Mucosa of stomach (tissue), 1 donor: ENCODE measurements at regions not wholly inside any gene's neighbourhood (a gene's known extent, or its start where the extent isn't known, plus 50 kb on each side); places are given as distances from the start of the nearest gene placed in this dataset.

Experiments
- H3K27me3 ChIP-seq: one replicate; pipeline ENCODE4 v1.7.0; 2013; ENCODE audit warnings: mild to moderate bottlenecking, low read length; ENCODE audit not compliant: control insufficient read depth, insufficient read depth
- H3K36me3 ChIP-seq: one replicate; pipeline ENCODE4 v1.7.0; 2013; ENCODE audit warnings: low read length; ENCODE audit not compliant: control insufficient read depth, insufficient read depth
- H3K4me1 ChIP-seq: one replicate; pipeline ENCODE4 v1.7.0; 2013; ENCODE audit warnings: mild to moderate bottlenecking, low read length; ENCODE audit not compliant: control insufficient read depth, insufficient read depth
- H3K4me3 ChIP-seq: one replicate; pipeline ENCODE4 v1.7.0; 2013; ENCODE audit warnings: low read length
- H3K9ac ChIP-seq: one replicate; pipeline ENCODE4 v1.7.0; 2013; ENCODE audit warnings: mild to moderate bottlenecking, low read length, moderate library complexity
- H3K9me3 ChIP-seq: one replicate; pipeline ENCODE4 v1.7.0; 2013; ENCODE audit warnings: mild to moderate bottlenecking, low read length, moderate library complexity; ENCODE audit not compliant: control insufficient read depth
- donor health status: Pancreatic carcinoma.

DNA sequence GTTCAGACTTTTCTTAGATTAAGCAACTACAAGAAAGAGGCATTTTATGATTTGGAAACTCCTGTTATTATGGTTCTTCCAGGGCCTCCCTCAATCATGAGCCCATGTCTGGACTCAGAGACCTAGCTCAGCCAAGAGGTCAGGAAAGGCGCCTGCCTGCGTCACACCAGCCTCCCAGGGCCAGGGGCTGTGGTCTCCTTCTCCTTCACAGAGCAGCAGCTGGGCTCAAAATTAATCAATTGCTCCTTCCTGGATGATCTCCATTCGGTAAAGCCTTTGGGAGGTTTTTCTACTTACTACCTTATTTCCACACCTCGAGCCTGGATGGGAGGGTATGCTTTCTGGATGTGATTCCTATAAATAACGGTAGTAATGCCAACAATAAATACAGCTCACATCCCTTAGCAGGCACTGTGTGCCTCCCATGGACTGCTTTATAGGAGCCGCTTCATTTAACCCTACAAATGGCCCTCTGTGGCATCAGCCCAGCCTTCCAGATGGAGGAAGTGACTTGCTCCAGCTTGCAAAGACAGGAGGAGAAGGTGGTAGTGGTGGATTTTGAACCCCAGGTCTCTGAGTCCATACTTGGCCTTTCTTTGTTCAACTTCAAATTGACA lies 1445.6 kb downstream of the TBC1D22A start:
- Histone ChIP-seq H3K9ac (no peak overlapping the region), H3K4me3 (no peak overlapping the region), H3K4me1 (no peaks in the 10 kb centered on the region), H3K9me3 (no peaks in the 10 kb centered on the region), H3K27me3 (no peaks in the 10 kb centered on the region), H3K36me3 (no peaks in the 10 kb centered on the region)

GRCh38 chr22:48205790-48206189 lies 1443.3 kb downstream of the TBC1D22A start:
- Histone ChIP-seq H3K9me3 (no peaks in the 10 kb centered on the region), H3K27me3 (no peaks in the 10 kb centered on the region), H3K9ac (no peak overlapping the region), H3K4me1 (no peaks in the 10 kb centered on the region), H3K36me3 (no peaks in the 10 kb centered on the region), H3K4me3 (no peak overlapping the region)

DNA sequence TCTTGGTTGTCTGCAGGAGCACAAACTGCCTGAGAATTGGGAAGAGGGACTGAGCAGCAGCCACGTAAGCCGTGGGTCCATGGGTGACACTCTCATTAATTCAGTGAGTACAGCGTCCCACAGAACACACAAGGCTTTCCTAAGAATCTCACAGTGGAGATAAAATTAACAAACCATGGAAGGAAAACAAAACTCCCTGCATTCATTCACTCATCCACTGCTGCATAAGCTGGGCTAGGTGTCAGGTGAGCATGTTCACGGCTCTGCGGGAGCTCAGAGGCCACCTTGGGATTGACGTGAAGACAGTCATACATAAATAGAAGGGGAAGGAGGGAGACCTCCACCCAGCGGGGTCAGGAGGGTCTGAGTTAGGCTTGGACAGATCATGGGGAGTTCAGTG lies 1442.7 kb downstream of the TBC1D22A start:
- Histone ChIP-seq H3K36me3 (no peaks in the 10 kb centered on the region), H3K4me3 (no peak overlapping the region), H3K9ac (no peak overlapping the region), H3K27me3 (no peaks in the 10 kb centered on the region), H3K4me1 (no peaks in the 10 kb centered on the region), H3K9me3 (no peaks in the 10 kb centered on the region)

DNA sequence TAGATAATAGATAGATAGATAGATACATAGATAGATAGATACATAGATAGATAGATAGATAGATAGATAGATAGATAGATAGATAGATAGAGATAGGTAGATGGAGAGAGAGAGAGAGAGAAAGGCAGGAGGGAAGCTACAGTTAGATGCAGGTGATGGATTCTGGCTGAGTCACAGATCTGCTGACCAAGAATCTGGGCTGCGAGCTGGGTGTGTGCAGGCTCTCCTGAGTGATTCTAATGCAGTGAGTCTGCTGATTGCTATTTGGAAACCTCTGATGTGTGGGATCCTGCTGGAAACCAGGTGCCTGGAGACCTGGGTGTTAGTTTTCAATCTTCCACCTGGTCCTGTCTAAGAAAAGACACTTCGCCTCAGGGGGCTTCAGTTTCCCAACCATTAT lies 1441.8 kb downstream of the TBC1D22A start:
- Histone ChIP-seq H3K36me3 (no peaks in the 10 kb centered on the region), H3K4me3 (no peak overlapping the region), H3K9me3 (no peaks in the 10 kb centered on the region), H3K4me1 (no peaks in the 10 kb centered on the region), H3K9ac (no peak overlapping the region), H3K27me3 (no peaks in the 10 kb centered on the region)

DNA sequence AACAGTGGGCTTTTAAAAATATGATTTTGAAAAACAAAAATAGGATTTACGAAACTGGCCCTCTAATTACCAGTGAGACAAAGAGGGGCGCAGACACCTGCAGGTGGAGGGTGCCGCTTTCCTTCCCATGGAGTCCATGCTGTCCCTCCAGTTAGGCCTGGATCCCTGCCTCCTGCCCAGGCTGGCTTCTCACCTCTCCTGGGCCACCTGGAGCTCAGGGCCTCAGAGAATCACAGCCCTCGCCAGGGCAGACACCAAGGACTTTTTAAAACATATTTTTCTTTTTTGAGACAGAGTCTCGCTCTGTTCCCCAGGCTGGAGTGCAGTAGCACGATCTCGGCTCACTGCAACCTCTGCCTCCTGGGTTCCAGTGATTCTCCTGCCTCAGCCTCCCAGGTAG lies 1437.2 kb downstream of the TBC1D22A start:
- Histone ChIP-seq H3K4me1 (no peaks in the 10 kb centered on the region), H3K9ac (no peak overlapping the region), H3K36me3 (no peaks in the 10 kb centered on the region), H3K9me3 (no peaks in the 10 kb centered on the region), H3K27me3 (no peaks in the 10 kb centered on the region), H3K4me3 (no peak overlapping the region)

DNA sequence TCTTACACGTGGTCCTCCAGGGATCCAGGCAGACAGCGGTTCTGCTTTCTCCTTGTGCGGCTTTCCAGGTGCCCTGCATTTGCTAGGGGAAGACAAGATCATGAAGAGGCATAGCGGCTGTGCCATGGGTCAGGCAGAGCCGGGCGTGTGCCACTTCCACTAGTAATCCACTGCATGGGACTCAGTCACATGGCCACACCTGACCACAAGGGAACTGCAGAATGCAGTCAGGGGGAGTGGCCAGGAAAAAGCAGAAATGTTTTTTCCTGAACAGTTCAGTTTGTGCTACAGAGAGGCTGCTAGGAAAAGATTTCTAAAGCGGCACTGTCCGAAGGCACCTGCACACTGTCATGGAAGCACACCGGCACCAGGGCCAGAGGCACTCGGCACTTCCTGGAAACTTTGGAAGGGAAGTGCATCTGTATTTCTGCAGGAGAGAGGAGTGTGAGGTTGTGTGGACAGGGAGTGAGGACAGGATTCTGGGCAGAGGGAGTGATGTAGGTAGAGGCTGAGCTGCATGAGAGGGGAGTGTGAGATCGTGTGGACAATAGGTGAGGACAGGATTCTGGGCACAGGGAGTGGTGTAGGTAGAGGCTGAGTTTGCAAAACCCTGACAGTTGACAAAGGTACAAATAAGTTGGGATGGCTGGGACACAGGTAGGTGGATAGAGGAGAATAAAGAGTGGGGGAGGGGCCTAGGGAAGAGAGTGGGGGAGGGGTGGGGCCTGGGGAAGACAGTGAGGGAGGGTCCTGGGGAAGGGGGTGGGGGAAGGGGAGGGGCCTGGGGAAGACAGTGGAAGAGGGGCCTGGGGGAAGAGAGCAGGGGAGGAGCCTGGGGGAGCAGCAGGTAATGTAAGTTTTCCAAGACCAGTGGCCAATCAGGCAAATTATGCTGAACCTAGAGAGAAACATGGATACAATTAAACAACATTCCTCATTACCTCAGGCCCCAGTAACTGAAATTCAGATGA lies 1436.3 kb downstream of the TBC1D22A start:
- no peak overlapping the region for H3K4me3 ChIP-seq
- H3K27me3 ChIP-seq: no peaks in the 10 kb centered on the region
- no peaks in the 10 kb centered on the region for H3K4me1 ChIP-seq
- H3K36me3 ChIP-seq: no peaks in the 10 kb centered on the region
- H3K9ac ChIP-seq: no peak overlapping the region
- no peaks in the 10 kb centered on the region for H3K9me3 ChIP-seq

- H3K36me3 ChIP-seq: no peaks in the 10 kb centered on the region
- H3K4me1 ChIP-seq: no peaks in the 10 kb centered on the region
- no peak overlapping the region for H3K9ac ChIP-seq
- no peaks in the 10 kb centered on the region for H3K9me3 ChIP-seq
- H3K27me3 ChIP-seq: no peaks in the 10 kb centered on the region
- no peak overlapping the region for H3K4me3 ChIP-seq
These were observed 1434.8 kb downstream of the TBC1D22A start for GRCh38 chr22:48197189-48197690.

GRCh38 chr22:48192920-48193319 lies 1430.5 kb downstream of the TBC1D22A start:
- Histone ChIP-seq H3K9ac (no peak overlapping the region), H3K36me3 (no peaks in the 10 kb centered on the region), H3K4me1 (no peaks in the 10 kb centered on the region), H3K27me3 (no peaks in the 10 kb centered on the region), H3K4me3 (no peak overlapping the region), H3K9me3 (no peaks in the 10 kb centered on the region)

- H3K9me3 ChIP-seq: no peaks in the 10 kb centered on the region
- H3K4me3 ChIP-seq: no peak overlapping the region
- H3K27me3 ChIP-seq: no peaks in the 10 kb centered on the region
- no peaks in the 10 kb centered on the region for H3K36me3 ChIP-seq
- H3K9ac ChIP-seq: no peak overlapping the region
- H3K4me1 ChIP-seq: no peaks in the 10 kb centered on the region
These were observed 1429.6 kb downstream of the TBC1D22A start for GRCh38 chr22:48192071-48192470.

DNA sequence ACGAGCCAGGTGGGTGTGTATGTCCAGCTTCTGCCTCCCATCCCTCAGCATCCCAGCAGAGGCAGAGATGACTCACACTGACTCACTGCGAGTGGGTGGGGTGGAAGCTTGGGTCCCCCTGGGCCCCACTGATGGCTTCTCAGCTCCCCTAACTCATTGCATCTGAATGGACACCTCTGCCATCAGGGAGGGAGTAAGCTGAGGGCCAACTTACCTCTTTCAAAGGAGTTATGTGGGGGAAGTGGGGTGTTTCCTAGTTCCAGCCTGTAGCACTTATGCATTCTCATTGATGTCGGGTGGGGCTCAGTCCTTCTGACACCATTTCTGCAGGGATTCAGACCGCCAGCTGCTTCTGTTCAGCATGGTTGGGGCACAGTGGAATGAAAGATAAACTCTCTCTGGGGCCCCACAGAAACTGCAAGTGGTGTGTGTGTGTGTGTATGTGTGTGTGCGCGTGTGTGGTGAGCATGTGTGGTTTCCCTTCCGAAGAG lies 1425.8 kb downstream of the TBC1D22A start:
- H3K4me3 ChIP-seq: no peak overlapping the region
- H3K27me3 ChIP-seq: no peaks in the 10 kb centered on the region
- no peaks in the 10 kb centered on the region for H3K36me3 ChIP-seq
- no peaks in the 10 kb centered on the region for H3K4me1 ChIP-seq
- no peaks in the 10 kb centered on the region for H3K9me3 ChIP-seq
- no peak overlapping the region for H3K9ac ChIP-seq

DNA sequence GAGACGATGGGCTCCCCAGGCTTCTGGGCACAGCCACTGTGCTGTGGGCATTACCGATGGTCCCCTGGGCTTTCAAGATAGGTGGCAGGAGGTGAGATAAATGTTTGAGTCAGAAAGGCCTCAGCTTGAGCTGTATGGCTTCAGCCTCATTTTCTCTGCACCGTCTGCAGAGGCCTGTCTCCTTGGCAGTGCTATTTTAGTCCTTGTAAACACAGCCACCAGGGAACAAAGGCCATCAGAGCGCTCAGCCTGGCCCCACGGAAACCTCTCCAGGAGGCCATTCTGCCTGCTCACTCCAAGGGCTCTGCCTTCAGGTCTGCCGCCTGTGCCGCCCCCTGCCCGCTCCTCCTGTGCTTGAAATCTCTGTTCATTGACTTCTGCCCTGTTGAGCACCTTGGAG lies 1424.9 kb downstream of the TBC1D22A start:
- no peaks in the 10 kb centered on the region for H3K36me3 ChIP-seq
- no peaks in the 10 kb centered on the region for H3K4me1 ChIP-seq
- no peaks in the 10 kb centered on the region for H3K27me3 ChIP-seq
- H3K9me3 ChIP-seq: no peaks in the 10 kb centered on the region
- no peak overlapping the region for H3K9ac ChIP-seq
- H3K4me3 ChIP-seq: no peak overlapping the region

GRCh38 chr22:48186146-48186790 lies 1423.8 kb downstream of the TBC1D22A start:
- no peaks in the 10 kb centered on the region for H3K27me3 ChIP-seq
- H3K36me3 ChIP-seq: no peaks in the 10 kb centered on the region
- no peak overlapping the region for H3K4me3 ChIP-seq
- H3K9me3 ChIP-seq: no peaks in the 10 kb centered on the region
- H3K4me1 ChIP-seq: no peaks in the 10 kb centered on the region
- no peak overlapping the region for H3K9ac ChIP-seq
